ENCODE measurements at regions not wholly inside any gene's neighbourhood (a gene's known extent, or its start where the extent isn't known, plus 50 kb on each side); places are given as distances from the start of the nearest gene placed in this dataset.

DNA sequence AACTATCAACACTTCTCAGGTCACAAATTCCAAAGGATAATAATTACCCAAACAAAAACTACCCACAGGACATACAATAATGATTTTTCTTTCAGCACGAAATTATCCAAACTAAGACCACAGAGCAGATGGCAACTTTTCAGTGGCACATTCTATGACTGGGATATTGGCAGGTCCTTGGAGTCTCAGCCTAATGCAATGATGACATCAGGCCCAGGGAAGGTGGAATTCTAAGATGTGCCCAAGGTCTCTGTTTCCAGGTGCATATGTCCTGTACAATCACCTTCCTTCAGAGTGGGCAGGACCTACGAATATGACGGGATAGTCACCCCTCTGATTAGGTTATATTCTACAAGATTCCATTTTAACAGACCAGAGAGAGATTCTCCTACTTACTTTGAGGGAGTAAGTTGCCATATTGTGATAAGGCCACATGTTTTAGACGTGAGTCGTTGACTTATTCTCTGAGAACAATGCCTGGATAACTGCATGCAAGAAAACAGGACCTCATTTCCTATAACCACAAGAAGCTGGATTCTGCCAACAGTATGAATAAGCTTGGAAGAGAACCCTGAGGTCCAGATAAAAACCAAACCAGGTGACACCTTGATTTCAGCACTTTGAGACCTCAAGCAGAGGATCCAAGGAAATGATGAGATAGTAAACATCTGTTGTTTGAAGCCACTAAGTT, 69.9 kb downstream of the ZC3H11B start:
- H3K9me3 ChIP-seq (ENCODE audit: control insufficient read depth in 2 of 2, low read length in 2 of 2): no peaks in the 10 kb centered on the region
- no peak overlapping the region for H3K4me3 ChIP-seq (ENCODE audit: low read length in 2 of 2)
- no peaks in the 10 kb centered on the region for H3K27me3 ChIP-seq (ENCODE audit: control insufficient read depth in 2 of 2, insufficient read depth in 2 of 2, low read length in 2 of 2)
- no peaks in the 10 kb centered on the region for H3K4me1 ChIP-seq (ENCODE audit: control insufficient read depth in 2 of 2, insufficient read depth in 2 of 2, low read length in 2 of 2)
- no peak overlapping the region for H3K27ac ChIP-seq (ENCODE audit: low read depth in 2 of 2, low read length in 2 of 2)
- H3K9ac ChIP-seq (ENCODE audit: low read depth in 1 of 2, low read length in 2 of 2): no peak overlapping the region
- H3K36me3 ChIP-seq (ENCODE audit: control insufficient read depth in 2 of 2, insufficient read depth in 2 of 2, low read length in 2 of 2): no peaks in the 10 kb centered on the region

DNA sequence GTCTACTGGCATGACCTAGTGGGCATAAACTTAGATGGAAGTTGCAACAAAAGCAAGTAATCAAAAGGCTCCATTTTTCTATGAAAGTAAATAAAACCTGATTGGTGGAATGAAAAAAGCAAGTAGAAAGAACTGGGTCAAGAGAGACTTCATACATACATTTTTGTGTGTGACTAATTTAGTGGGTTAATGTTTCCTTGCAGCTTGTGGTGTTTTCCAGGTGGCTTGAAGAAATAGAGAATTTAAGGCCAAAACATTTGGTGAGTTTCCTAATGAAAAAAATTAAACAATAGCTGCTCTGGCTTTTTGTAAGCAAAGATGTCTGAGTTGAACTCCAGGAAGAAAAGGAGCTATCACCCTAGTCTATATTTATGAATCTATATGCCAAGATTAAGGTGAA, 71.0 kb downstream of the ZC3H11B start:
- no peak overlapping the region for H3K27ac ChIP-seq (ENCODE audit: low read depth in 2 of 2, low read length in 2 of 2)
- H3K4me1 ChIP-seq (ENCODE audit: control insufficient read depth in 2 of 2, insufficient read depth in 2 of 2, low read length in 2 of 2): no peaks in the 10 kb centered on the region
- H3K9ac ChIP-seq (ENCODE audit: low read depth in 1 of 2, low read length in 2 of 2): no peak overlapping the region
- no peaks in the 10 kb centered on the region for H3K36me3 ChIP-seq (ENCODE audit: control insufficient read depth in 2 of 2, insufficient read depth in 2 of 2, low read length in 2 of 2)
- H3K9me3 ChIP-seq (ENCODE audit: control insufficient read depth in 2 of 2, low read length in 2 of 2): no peaks in the 10 kb centered on the region
- no peaks in the 10 kb centered on the region for H3K27me3 ChIP-seq (ENCODE audit: control insufficient read depth in 2 of 2, insufficient read depth in 2 of 2, low read length in 2 of 2)
- H3K4me3 ChIP-seq (ENCODE audit: low read length in 2 of 2): no peak overlapping the region

DNA sequence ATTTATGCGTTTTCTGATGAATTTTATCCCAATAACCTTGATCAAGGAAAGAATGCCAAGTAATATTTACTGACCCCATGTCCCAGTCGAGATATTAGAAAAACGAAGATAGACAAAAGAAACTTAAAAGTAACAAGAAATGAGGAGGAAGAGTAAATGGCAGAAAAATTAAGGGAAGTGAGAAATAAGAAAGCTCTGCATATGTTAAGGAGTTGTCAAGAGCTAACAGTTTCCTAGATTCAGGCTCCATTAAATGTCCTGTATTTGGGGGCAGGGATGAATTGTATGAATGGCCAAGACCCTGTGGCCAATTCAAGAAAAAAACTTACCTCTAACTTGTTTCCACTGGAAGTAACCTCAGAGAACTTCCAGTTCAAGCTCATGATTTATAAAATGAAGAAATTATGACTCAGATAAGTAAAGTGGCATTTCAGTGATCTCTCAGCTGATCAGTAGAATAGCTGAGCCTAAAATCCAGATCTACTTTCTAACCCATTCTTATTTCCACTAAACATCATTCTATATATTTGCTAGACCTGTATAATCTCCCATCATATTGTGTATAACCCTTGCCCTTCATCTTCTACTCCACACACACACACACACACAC, 73.2 kb downstream of the ZC3H11B start:
- H3K4me1 ChIP-seq (ENCODE audit: control insufficient read depth in 2 of 2, insufficient read depth in 2 of 2, low read length in 2 of 2): no peaks in the 10 kb centered on the region
- no peak overlapping the region for H3K27ac ChIP-seq (ENCODE audit: low read depth in 2 of 2, low read length in 2 of 2)
- no peaks in the 10 kb centered on the region for H3K27me3 ChIP-seq (ENCODE audit: control insufficient read depth in 2 of 2, insufficient read depth in 2 of 2, low read length in 2 of 2)
- no peak overlapping the region for H3K9ac ChIP-seq (ENCODE audit: low read depth in 1 of 2, low read length in 2 of 2)
- no peak overlapping the region for H3K4me3 ChIP-seq (ENCODE audit: low read length in 2 of 2)
- H3K9me3 ChIP-seq (ENCODE audit: control insufficient read depth in 2 of 2, low read length in 2 of 2): no peaks in the 10 kb centered on the region
- no peaks in the 10 kb centered on the region for H3K36me3 ChIP-seq (ENCODE audit: control insufficient read depth in 2 of 2, insufficient read depth in 2 of 2, low read length in 2 of 2)

DNA sequence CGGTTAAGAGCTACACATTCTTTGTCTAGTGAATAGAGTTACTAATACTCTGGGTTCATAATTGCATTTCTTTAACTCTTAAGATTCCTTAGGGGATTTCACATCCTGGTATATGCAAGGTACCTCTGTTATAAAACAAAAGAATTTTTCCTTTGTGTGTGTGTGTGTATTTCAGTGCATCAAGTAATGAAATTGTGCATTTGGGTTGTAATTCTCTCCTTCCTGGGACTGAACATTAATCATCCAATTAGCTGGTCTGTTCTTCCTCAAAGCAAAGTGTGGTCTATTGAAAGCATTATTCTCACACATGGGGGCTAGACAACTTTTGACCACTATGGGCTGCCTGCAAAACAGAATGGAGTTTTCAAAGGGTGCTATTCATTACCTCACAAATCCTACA, 74.0 kb downstream of the ZC3H11B start:
- H3K9ac ChIP-seq (ENCODE audit: low read depth in 1 of 2, low read length in 2 of 2): no peak overlapping the region
- no peaks in the 10 kb centered on the region for H3K36me3 ChIP-seq (ENCODE audit: control insufficient read depth in 2 of 2, insufficient read depth in 2 of 2, low read length in 2 of 2)
- H3K4me3 ChIP-seq (ENCODE audit: low read length in 2 of 2): no peak overlapping the region
- no peaks in the 10 kb centered on the region for H3K4me1 ChIP-seq (ENCODE audit: control insufficient read depth in 2 of 2, insufficient read depth in 2 of 2, low read length in 2 of 2)
- no peaks in the 10 kb centered on the region for H3K27me3 ChIP-seq (ENCODE audit: control insufficient read depth in 2 of 2, insufficient read depth in 2 of 2, low read length in 2 of 2)
- no peak overlapping the region for H3K27ac ChIP-seq (ENCODE audit: low read depth in 2 of 2, low read length in 2 of 2)
- no peaks in the 10 kb centered on the region for H3K9me3 ChIP-seq (ENCODE audit: control insufficient read depth in 2 of 2, low read length in 2 of 2)

DNA sequence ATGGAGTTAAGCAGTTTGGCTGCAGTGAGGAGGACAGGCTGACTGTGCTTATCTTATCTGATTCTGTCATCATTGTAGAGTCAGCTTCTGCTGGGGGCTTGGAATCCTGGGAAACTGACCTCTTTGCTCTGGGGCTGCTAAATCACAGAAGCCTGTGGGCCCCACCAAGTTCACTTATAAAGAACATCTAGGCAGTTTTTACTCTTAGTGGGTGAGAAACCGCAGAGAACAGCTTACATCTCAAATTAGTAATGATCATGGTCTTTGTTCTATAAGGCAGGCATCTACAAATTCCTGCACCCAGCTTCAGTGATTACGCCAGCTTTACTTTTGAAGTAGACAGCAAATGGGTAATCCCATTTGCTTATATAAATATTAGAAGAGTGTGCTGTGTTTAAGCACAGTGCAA, 75.7 kb downstream of the ZC3H11B start:
- H3K36me3 ChIP-seq (ENCODE audit: control insufficient read depth in 2 of 2, insufficient read depth in 2 of 2, low read length in 2 of 2): no peaks in the 10 kb centered on the region
- no peaks in the 10 kb centered on the region for H3K4me1 ChIP-seq (ENCODE audit: control insufficient read depth in 2 of 2, insufficient read depth in 2 of 2, low read length in 2 of 2)
- H3K9me3 ChIP-seq (ENCODE audit: control insufficient read depth in 2 of 2, low read length in 2 of 2): no peaks in the 10 kb centered on the region
- H3K4me3 ChIP-seq (ENCODE audit: low read length in 2 of 2): no peak overlapping the region
- no peak overlapping the region for H3K9ac ChIP-seq (ENCODE audit: low read depth in 1 of 2, low read length in 2 of 2)
- no peak overlapping the region for H3K27ac ChIP-seq (ENCODE audit: low read depth in 2 of 2, low read length in 2 of 2)
- H3K27me3 ChIP-seq (ENCODE audit: control insufficient read depth in 2 of 2, insufficient read depth in 2 of 2, low read length in 2 of 2): no peaks in the 10 kb centered on the region

DNA sequence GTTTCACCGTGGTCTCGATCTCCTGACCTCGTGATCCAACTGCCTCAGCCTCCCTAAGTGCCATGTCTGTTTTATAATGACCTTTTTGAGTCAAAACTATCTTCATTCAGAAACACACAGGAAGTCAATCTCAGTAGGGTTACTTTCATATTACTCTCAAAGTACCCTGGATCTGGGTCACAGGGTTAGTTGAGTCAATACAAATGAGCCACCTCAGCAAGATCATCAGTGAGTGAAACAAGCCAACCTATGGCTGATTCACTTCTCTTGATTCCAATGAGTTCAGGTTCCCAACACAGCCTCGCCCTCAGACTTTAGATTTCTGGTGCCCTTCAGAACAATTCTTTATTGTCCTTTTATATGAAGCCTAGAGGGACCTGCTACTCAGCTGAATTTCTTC, 76.9 kb downstream of the ZC3H11B start:
- Histone ChIP-seq H3K9ac (ENCODE audit: low read depth in 1 of 2, low read length in 2 of 2) (no peak overlapping the region), H3K27ac (ENCODE audit: low read depth in 2 of 2, low read length in 2 of 2) (no peak overlapping the region), H3K36me3 (ENCODE audit: control insufficient read depth in 2 of 2, insufficient read depth in 2 of 2, low read length in 2 of 2) (no peaks in the 10 kb centered on the region), H3K27me3 (ENCODE audit: control insufficient read depth in 2 of 2, insufficient read depth in 2 of 2, low read length in 2 of 2) (no peaks in the 10 kb centered on the region), H3K4me3 (ENCODE audit: low read length in 2 of 2) (no peak overlapping the region), H3K4me1 (ENCODE audit: control insufficient read depth in 2 of 2, insufficient read depth in 2 of 2, low read length in 2 of 2) (no peaks in the 10 kb centered on the region), H3K9me3 (ENCODE audit: control insufficient read depth in 2 of 2, low read length in 2 of 2) (no peaks in the 10 kb centered on the region)

DNA sequence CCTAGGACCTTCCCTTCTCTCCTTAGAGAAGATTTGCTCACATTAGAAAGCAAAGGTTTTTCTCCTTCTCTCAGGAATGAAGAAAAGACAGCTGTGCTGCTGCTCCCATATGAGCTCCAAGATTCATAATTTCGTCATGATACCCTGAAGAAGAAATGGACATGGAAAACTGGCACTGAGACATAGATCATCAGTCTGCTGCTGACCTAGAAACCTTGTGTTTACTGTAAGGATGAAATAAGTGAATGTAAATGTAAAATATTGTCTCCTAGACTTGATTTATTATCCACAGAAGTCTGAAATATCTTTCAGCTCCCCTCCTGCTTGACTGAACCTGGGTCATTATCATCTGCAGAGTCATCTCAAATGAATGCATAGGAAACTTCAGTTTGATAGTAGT, 77.9 kb downstream of the ZC3H11B start:
- Histone ChIP-seq H3K9ac (ENCODE audit: low read depth in 1 of 2, low read length in 2 of 2) (no peak overlapping the region), H3K4me3 (ENCODE audit: low read length in 2 of 2) (no peak overlapping the region), H3K27ac (ENCODE audit: low read depth in 2 of 2, low read length in 2 of 2) (no peak overlapping the region), H3K9me3 (ENCODE audit: control insufficient read depth in 2 of 2, low read length in 2 of 2) (no peaks in the 10 kb centered on the region), H3K27me3 (ENCODE audit: control insufficient read depth in 2 of 2, insufficient read depth in 2 of 2, low read length in 2 of 2) (no peaks in the 10 kb centered on the region), H3K36me3 (ENCODE audit: control insufficient read depth in 2 of 2, insufficient read depth in 2 of 2, low read length in 2 of 2) (no peaks in the 10 kb centered on the region), H3K4me1 (ENCODE audit: control insufficient read depth in 2 of 2, insufficient read depth in 2 of 2, low read length in 2 of 2) (no peaks in the 10 kb centered on the region)

DNA sequence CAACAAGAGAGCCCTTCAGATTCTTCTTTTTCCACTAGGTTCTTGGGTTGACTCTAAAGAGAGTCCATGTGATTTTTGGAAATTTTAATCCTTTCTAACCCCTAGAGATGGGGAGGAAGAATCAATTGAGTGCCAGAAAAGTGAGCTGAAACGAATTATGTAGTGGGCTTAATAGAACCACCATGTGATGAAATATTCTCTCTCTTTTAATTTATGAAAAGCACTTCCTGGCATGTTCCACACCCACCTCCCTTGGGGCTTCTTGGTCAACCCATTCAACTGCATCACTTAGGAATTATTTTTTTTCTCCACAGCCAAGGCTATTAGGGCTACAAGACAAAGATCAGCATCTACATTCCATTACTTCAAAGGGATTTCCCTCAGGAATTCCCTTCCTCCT, 79.6 kb downstream of the ZC3H11B start:
- Histone ChIP-seq H3K27me3 (ENCODE audit: control insufficient read depth in 2 of 2, insufficient read depth in 2 of 2, low read length in 2 of 2) (no peaks in the 10 kb centered on the region), H3K4me3 (ENCODE audit: low read length in 2 of 2) (no peak overlapping the region), H3K9me3 (ENCODE audit: control insufficient read depth in 2 of 2, low read length in 2 of 2) (no peaks in the 10 kb centered on the region), H3K27ac (ENCODE audit: low read depth in 2 of 2, low read length in 2 of 2) (no peak overlapping the region), H3K4me1 (ENCODE audit: control insufficient read depth in 2 of 2, insufficient read depth in 2 of 2, low read length in 2 of 2) (no peaks in the 10 kb centered on the region), H3K9ac (ENCODE audit: low read depth in 1 of 2, low read length in 2 of 2) (no peak overlapping the region), H3K36me3 (ENCODE audit: control insufficient read depth in 2 of 2, insufficient read depth in 2 of 2, low read length in 2 of 2) (no peaks in the 10 kb centered on the region)

DNA sequence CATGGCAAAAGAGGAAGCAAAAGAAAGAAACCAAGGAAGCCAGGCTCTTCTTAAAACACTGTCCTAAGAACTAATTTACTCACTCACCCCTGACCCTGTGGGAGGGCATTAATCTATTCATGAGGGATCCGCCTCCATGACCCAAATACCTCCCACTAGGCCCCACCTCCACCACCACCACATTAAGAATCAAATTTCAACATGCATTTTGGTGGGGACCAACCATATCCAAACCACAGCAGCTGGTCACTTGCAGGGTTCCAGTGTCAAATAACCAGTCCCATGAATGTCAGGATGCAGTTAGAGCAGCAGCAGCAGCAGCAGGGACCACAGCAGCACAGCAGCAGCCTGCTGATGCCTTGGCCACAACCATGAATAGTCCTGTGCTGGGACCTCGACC, 83.8 kb downstream of the ZC3H11B start:
- Histone ChIP-seq H3K4me3 (ENCODE audit: low read length in 2 of 2) (no peak overlapping the region), H3K36me3 (ENCODE audit: control insufficient read depth in 2 of 2, insufficient read depth in 2 of 2, low read length in 2 of 2) (no peaks in the 10 kb centered on the region), H3K9ac (ENCODE audit: low read depth in 1 of 2, low read length in 2 of 2) (no peak overlapping the region)

DNA sequence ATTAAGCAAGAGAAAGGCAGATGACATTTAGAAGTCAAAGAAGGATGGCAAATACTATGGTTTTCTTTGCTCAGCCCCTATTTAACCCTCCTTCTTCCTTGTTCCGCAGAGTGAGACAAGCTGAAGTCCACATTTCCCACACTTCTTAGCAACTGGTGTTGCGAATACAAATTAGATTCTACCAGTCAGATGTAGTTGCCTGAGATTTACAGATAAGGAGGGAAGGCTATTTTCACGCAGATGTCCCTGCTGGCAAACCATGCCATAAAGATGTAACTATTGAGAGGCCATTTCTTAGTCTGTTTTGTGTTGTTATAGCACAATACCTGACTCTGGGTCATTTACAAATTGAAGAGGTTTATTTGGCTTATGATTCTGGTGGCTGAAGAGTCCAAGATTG, 84.3 kb downstream of the ZC3H11B start:
- no peaks in the 10 kb centered on the region for H3K36me3 ChIP-seq (ENCODE audit: control insufficient read depth in 2 of 2, insufficient read depth in 2 of 2, low read length in 2 of 2)
- no peaks in the 10 kb centered on the region for H3K4me1 ChIP-seq (ENCODE audit: control insufficient read depth in 2 of 2, insufficient read depth in 2 of 2, low read length in 2 of 2)
- no peak overlapping the region for H3K9ac ChIP-seq (ENCODE audit: low read depth in 1 of 2, low read length in 2 of 2)
- H3K4me3 ChIP-seq (ENCODE audit: low read length in 2 of 2): no peak overlapping the region
- no peaks in the 10 kb centered on the region for H3K9me3 ChIP-seq (ENCODE audit: control insufficient read depth in 2 of 2, low read length in 2 of 2)
- H3K27me3 ChIP-seq (ENCODE audit: control insufficient read depth in 2 of 2, insufficient read depth in 2 of 2, low read length in 2 of 2): no peaks in the 10 kb centered on the region
- no peak overlapping the region for H3K27ac ChIP-seq (ENCODE audit: low read depth in 2 of 2, low read length in 2 of 2)

More for the DNA sequence above, 83.8 kb downstream of the ZC3H11B start:
- Histone ChIP-seq H3K9me3 (ENCODE audit: control insufficient read depth in 2 of 2, low read length in 2 of 2) (no peaks in the 10 kb centered on the region), H3K27me3 (ENCODE audit: control insufficient read depth in 2 of 2, insufficient read depth in 2 of 2, low read length in 2 of 2) (no peaks in the 10 kb centered on the region), H3K4me1 (ENCODE audit: control insufficient read depth in 2 of 2, insufficient read depth in 2 of 2, low read length in 2 of 2) (no peaks in the 10 kb centered on the region), H3K27ac (ENCODE audit: low read depth in 2 of 2, low read length in 2 of 2) (no peak overlapping the region)

Measured in mucosa of rectum (tissue), 2 donors.